A673 (cell line): ENCODE measurements at regions not wholly inside any gene's neighbourhood (a gene's known extent, or its start where the extent isn't known, plus 50 kb on each side); places are given as distances from the start of the nearest gene placed in this dataset.

Source experiments
- EZH2 ChIP-seq: fragments of 200-600 bp; sonication (generic); IDR thresholded peaks from 2 replicates; pipeline ENCODE4 v1.6.1; 2017; ENCODE audit warnings: borderline replicate concordance, low read depth, mild to moderate bottlenecking, mixed read lengths, antibody characterized with exemption, low read length; ENCODE audit not compliant: poor library complexity, severe bottlenecking
- TF ChIP-seq, protein P1 (sequence below): fragments of 300-800, 200-600 bp; sonication (generic); conservative IDR thresholded peaks from 2 replicates; pipeline ENCODE4 v1.5.1; 2017; ENCODE audit warnings: low read depth, mild to moderate bottlenecking, antibody characterized with exemption, low read length, moderate library complexity, mixed read lengths

DNA sequence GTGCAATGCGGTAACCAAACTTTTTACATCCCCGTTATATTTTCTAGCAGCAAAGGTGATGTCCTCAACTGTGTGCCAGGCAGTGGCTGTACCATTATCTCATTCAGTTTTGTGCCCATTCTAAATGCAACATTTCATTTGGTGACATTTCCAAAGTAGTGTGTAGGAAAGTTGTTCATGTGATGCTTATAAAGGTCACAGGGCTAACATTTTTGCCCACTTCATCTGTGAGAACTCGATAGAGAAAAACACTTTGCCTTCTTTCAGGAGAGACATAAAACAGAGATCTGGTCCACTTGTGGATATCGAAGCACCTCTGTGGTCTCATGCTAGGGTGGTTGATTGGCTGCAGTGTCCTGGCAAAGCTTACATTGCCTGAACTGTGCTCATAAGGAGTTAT, 414.2 kb upstream of the PDE3A start:
- TF ChIP-seq, protein P1, sequence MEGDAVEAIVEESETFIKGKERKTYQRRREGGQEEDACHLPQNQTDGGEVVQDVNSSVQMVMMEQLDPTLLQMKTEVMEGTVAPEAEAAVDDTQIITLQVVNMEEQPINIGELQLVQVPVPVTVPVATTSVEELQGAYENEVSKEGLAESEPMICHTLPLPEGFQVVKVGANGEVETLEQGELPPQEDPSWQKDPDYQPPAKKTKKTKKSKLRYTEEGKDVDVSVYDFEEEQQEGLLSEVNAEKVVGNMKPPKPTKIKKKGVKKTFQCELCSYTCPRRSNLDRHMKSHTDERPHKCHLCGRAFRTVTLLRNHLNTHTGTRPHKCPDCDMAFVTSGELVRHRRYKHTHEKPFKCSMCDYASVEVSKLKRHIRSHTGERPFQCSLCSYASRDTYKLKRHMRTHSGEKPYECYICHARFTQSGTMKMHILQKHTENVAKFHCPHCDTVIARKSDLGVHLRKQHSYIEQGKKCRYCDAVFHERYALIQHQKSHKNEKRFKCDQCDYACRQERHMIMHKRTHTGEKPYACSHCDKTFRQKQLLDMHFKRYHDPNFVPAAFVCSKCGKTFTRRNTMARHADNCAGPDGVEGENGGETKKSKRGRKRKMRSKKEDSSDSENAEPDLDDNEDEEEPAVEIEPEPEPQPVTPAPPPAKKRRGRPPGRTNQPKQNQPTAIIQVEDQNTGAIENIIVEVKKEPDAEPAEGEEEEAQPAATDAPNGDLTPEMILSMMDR = no peak
- TF ChIP-seq EZH2 = no peak
